ENCODE measurements at regions not wholly inside any gene's neighbourhood (a gene's known extent, or its start where the extent isn't known, plus 50 kb on each side); places are given as distances from the start of the nearest gene placed in this dataset.

DNA sequence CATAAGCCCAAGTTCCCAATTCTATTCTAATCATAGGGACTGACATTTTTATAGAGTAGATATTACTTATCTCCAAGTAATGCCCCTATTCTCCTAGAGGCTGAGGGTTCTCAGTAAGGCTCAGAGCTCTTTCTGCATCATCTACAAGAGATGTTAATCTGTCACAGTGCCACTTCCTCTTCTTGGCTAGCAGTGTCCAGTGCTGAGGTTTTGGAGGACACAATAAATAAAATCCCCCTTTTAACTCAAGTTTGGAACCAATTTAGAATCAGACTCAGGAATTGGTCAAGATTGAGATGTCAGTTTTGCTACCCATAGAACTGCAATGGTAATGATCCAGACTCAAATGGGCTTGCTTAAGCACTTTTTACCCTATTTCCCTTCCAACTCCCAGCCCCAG, 154.1 kb upstream of the ARID2 start:
- no peak overlapping the region for H2BK12ac ChIP-seq (ENCODE audit: low read length)
- H3K4me1 ChIP-seq (ENCODE audit: control insufficient read depth in 1 of 2, insufficient read depth in 2 of 2, low read length in 2 of 2), result no peaks in the 10 kb centered on the region
- no peaks in the 10 kb centered on the region for H3K79me1 ChIP-seq (ENCODE audit: low read length)
- H3K18ac ChIP-seq (ENCODE audit: low read length), result no peak overlapping the region
- H3K27ac ChIP-seq (ENCODE audit: low read depth, low read length), result no peak overlapping the region
- H3K36me3 ChIP-seq (ENCODE audit: control insufficient read depth in 1 of 2, insufficient read depth in 2 of 2, low read length in 2 of 2), result no peaks in the 10 kb centered on the region
- H3K9ac ChIP-seq (ENCODE audit: low read length), result no peak overlapping the region
- H4K8ac ChIP-seq (ENCODE audit: low read depth, low read length), result no peak overlapping the region
- no peak overlapping the region for H3K14ac ChIP-seq (ENCODE audit: low read length)
- no peak overlapping the region for H2BK120ac ChIP-seq (ENCODE audit: insufficient read depth, low read length, poor library complexity)
- no peak overlapping the region for H3K4me3 ChIP-seq (ENCODE audit: low read depth, low read length)
- H2BK5ac ChIP-seq (ENCODE audit: low read depth, low read length, poor library complexity), result no peak overlapping the region
- no peaks in the 10 kb centered on the region for H3K79me2 ChIP-seq (ENCODE audit: control insufficient read depth, insufficient read depth, low read length, poor library complexity)
- H3K4me2 ChIP-seq (ENCODE audit: low read length), result no peak overlapping the region
- no peak overlapping the region for H4K91ac ChIP-seq (ENCODE audit: low read depth, low read length)
- H3K4ac ChIP-seq (ENCODE audit: low read depth, low read length), result no peak overlapping the region
- H2AFZ ChIP-seq (ENCODE audit: insufficient read depth, low read length, poor library complexity), result no peak overlapping the region
- no peak overlapping the region for H4K12ac ChIP-seq (ENCODE audit: low read depth, low read length)
- no peak for DNase-seq
- no peak overlapping the region for H2AK5ac ChIP-seq (ENCODE audit: low read length)
- H3K9me3 ChIP-seq (ENCODE audit: insufficient read depth, low read depth, low read length), result no peaks in the 10 kb centered on the region
- no peaks in the 10 kb centered on the region for H3K27me3 ChIP-seq (ENCODE audit: insufficient read depth, low read length)
- no peak overlapping the region for H3K23ac ChIP-seq (ENCODE audit: low read length)

DNA sequence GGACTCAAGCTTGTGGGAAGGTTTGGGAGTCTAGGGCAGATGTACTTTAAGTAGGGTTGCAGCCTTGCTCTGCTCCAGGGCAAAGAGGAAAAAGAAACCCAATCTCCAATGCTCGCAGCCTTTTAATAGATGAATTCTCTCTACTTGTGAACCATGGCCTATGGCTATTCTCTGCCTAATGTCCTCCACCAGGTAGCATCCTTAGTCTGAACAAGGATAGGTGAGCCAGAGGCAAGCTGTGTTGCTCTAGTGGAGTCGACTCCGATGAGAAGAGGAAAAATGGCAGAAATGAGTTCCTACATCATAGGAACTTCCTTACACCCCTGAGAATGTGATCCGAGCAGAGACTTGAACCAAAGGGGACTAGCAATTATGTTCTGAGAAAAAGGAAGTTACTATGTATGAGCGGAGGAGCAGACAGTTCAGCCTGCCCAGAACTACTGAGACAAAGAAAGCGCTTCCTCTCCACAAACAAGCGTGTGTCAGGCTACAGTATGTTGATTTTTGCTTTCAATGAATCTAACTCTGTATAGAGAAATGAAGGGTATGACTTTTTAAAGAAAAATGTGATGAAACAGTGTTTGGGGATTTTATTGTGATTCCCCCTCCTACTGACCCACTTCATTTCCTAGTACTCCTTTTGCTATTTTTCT, 153.6 kb upstream of the ARID2 start:
- Histone ChIP-seq H3K79me2 (ENCODE audit: control insufficient read depth, insufficient read depth, low read length, poor library complexity) (no peaks in the 10 kb centered on the region), H3K27ac (ENCODE audit: low read depth, low read length) (no peak overlapping the region), H3K79me1 (ENCODE audit: low read length) (no peaks in the 10 kb centered on the region), H3K27me3 (ENCODE audit: insufficient read depth, low read length) (no peaks in the 10 kb centered on the region), H3K9ac (ENCODE audit: low read length) (no peak overlapping the region), H4K8ac (ENCODE audit: low read depth, low read length) (no peak overlapping the region), H3K4me3 (ENCODE audit: low read depth, low read length) (no peak overlapping the region), H3K23ac (ENCODE audit: low read length) (no peak overlapping the region), H3K18ac (ENCODE audit: low read length) (no peak overlapping the region), H3K4ac (ENCODE audit: low read depth, low read length) (no peak overlapping the region), H2BK12ac (ENCODE audit: low read length) (no peak overlapping the region), H2AK5ac (ENCODE audit: low read length) (no peak overlapping the region), H3K4me2 (ENCODE audit: low read length) (no peak overlapping the region), H3K14ac (ENCODE audit: low read length) (no peak overlapping the region), H3K9me3 (ENCODE audit: insufficient read depth, low read depth, low read length) (no peaks in the 10 kb centered on the region), H2AFZ (ENCODE audit: insufficient read depth, low read length, poor library complexity) (no peak overlapping the region), H3K4me1 (ENCODE audit: control insufficient read depth in 1 of 2, insufficient read depth in 2 of 2, low read length in 2 of 2) (no peaks in the 10 kb centered on the region), H4K12ac (ENCODE audit: low read depth, low read length) (no peak overlapping the region), H2BK120ac (ENCODE audit: insufficient read depth, low read length, poor library complexity) (no peak overlapping the region), H3K36me3 (ENCODE audit: control insufficient read depth in 1 of 2, insufficient read depth in 2 of 2, low read length in 2 of 2) (no peaks in the 10 kb centered on the region), H4K91ac (ENCODE audit: low read depth, low read length) (no peak overlapping the region), H2BK5ac (ENCODE audit: low read depth, low read length, poor library complexity) (no peak overlapping the region)
- DNase-seq, result no peak
- WGBS (ENCODE audit: extremely low coverage, insufficient coverage, insufficient read length), result no CpG with 5 or more reads among the region's 7 CpGs

- Histone ChIP-seq H2BK120ac (ENCODE audit: insufficient read depth, low read length, poor library complexity) (no peak overlapping the region), H3K4me1 (ENCODE audit: control insufficient read depth in 1 of 2, insufficient read depth in 2 of 2, low read length in 2 of 2) (no peaks in the 10 kb centered on the region), H3K18ac (ENCODE audit: low read length) (no peak overlapping the region), H4K91ac (ENCODE audit: low read depth, low read length) (no peak overlapping the region), H3K27me3 (ENCODE audit: insufficient read depth, low read length) (no peaks in the 10 kb centered on the region), H3K79me2 (ENCODE audit: control insufficient read depth, insufficient read depth, low read length, poor library complexity) (no peaks in the 10 kb centered on the region), H2BK12ac (ENCODE audit: low read length) (no peak overlapping the region), H3K14ac (ENCODE audit: low read length) (no peak overlapping the region), H3K27ac (ENCODE audit: low read depth, low read length) (no peak overlapping the region), H3K4me3 (ENCODE audit: low read depth, low read length) (no peak overlapping the region), H3K79me1 (ENCODE audit: low read length) (no peaks in the 10 kb centered on the region), H2AFZ (ENCODE audit: insufficient read depth, low read length, poor library complexity) (no peak overlapping the region), H4K8ac (ENCODE audit: low read depth, low read length) (no peak overlapping the region), H4K12ac (ENCODE audit: low read depth, low read length) (no peak overlapping the region), H3K9me3 (ENCODE audit: insufficient read depth, low read depth, low read length) (no peaks in the 10 kb centered on the region), H2BK5ac (ENCODE audit: low read depth, low read length, poor library complexity) (no peak overlapping the region), H3K4ac (ENCODE audit: low read depth, low read length) (no peak overlapping the region), H3K36me3 (ENCODE audit: control insufficient read depth in 1 of 2, insufficient read depth in 2 of 2, low read length in 2 of 2) (no peaks in the 10 kb centered on the region), H3K9ac (ENCODE audit: low read length) (no peak overlapping the region), H3K4me2 (ENCODE audit: low read length) (no peak overlapping the region), H2AK5ac (ENCODE audit: low read length) (no peak overlapping the region), H3K23ac (ENCODE audit: low read length) (no peak overlapping the region)
- DNase-seq, result no peak
- WGBS (ENCODE audit: extremely low coverage, insufficient coverage, insufficient read length), result no CpG with 5 or more reads among the region's 3 CpGs
These were observed 151.6 kb upstream of the ARID2 start for GRCh38 chr12:45577844-45578399.

DNA sequence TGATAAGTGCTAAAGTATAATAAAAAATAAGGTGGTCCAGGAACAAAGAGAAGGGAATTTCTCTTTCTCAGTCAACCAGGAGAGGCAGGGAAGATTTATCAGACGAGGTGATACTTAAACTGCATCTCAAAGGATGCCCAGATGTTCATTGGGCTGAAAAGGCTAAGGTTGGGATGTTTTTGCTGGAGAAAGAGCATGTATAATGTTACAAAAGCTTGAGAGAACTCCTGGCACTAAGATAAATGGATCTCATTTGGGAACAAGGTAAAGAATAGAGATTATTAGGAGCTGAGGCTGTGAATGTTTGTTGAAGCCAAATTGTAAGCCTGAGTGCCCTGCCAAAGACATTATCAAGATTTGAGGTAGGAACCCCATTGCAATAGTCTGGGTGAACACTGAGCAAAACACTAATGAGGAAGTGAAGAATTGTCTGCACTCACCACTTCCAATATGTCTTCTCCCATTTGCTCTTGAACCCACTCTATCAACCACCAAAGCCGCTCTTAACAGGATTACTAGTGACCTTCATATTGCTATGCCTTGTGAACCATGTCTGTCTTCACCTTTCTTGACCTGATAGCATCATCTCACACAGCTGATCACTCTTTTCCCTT, 149.0 kb upstream of the ARID2 start:
- H2BK120ac ChIP-seq (ENCODE audit: insufficient read depth, low read length, poor library complexity), result no peak overlapping the region
- no peak overlapping the region for H3K23ac ChIP-seq (ENCODE audit: low read length)
- DNase-seq, result no peak
- WGBS (ENCODE audit: extremely low coverage, insufficient coverage, insufficient read length), result no CpG with 5 or more reads among the region's 2 CpGs
- H3K14ac ChIP-seq (ENCODE audit: low read length), result no peak overlapping the region
- no peak overlapping the region for H2AK5ac ChIP-seq (ENCODE audit: low read length)
- H3K79me1 ChIP-seq (ENCODE audit: low read length), result no peaks in the 10 kb centered on the region
- H4K8ac ChIP-seq (ENCODE audit: low read depth, low read length), result no peak overlapping the region
- no peaks in the 10 kb centered on the region for H3K36me3 ChIP-seq (ENCODE audit: control insufficient read depth in 1 of 2, insufficient read depth in 2 of 2, low read length in 2 of 2)
- H4K12ac ChIP-seq (ENCODE audit: low read depth, low read length), result no peak overlapping the region
- no peak overlapping the region for H2AFZ ChIP-seq (ENCODE audit: insufficient read depth, low read length, poor library complexity)
- H3K4me3 ChIP-seq (ENCODE audit: low read depth, low read length), result no peak overlapping the region
- H3K9me3 ChIP-seq (ENCODE audit: insufficient read depth, low read depth, low read length), result peaks cover 5% of the 10 kb centered on the region
- H2BK5ac ChIP-seq (ENCODE audit: low read depth, low read length, poor library complexity), result no peak overlapping the region
- H3K27me3 ChIP-seq (ENCODE audit: insufficient read depth, low read length), result no peaks in the 10 kb centered on the region
- H3K4ac ChIP-seq (ENCODE audit: low read depth, low read length), result no peak overlapping the region
- no peaks in the 10 kb centered on the region for H3K79me2 ChIP-seq (ENCODE audit: control insufficient read depth, insufficient read depth, low read length, poor library complexity)
- H3K9ac ChIP-seq (ENCODE audit: low read length), result no peak overlapping the region
- no peak overlapping the region for H3K18ac ChIP-seq (ENCODE audit: low read length)
- H2BK12ac ChIP-seq (ENCODE audit: low read length), result no peak overlapping the region
- H3K4me2 ChIP-seq (ENCODE audit: low read length), result no peak overlapping the region
- no peak overlapping the region for H4K91ac ChIP-seq (ENCODE audit: low read depth, low read length)
- no peak overlapping the region for H3K27ac ChIP-seq (ENCODE audit: low read depth, low read length)
- H3K4me1 ChIP-seq (ENCODE audit: control insufficient read depth in 1 of 2, insufficient read depth in 2 of 2, low read length in 2 of 2), result no peaks in the 10 kb centered on the region
